Upper lobe of left lung (tissue), 6 donors: ENCODE measurements at regions not wholly inside any gene's neighbourhood (a gene's known extent, or its start where the extent isn't known, plus 50 kb on each side); places are given as distances from the start of the nearest gene placed in this dataset.

Experiments
- ATAC-seq, 2 donors: fragments of 200-7000 bp; cut with Tn5 transposase; one replicate each; pipeline ENCODE4 v1.9.1; 2022; ENCODE audit warnings: mild to moderate bottlenecking in 2 of 2, moderate library complexity in 2 of 2; ENCODE audit not compliant: low FRiP score in 2 of 2
- DNase-seq, 2 donors: peaks; one replicate each; pipeline ENCODE4 v3.0.0-alpha.2; 2019 to 2020
- H3K27ac ChIP-seq, 4 donors: fragments of 200-600 bp; sonication (generic); one replicate each; pipeline ENCODE4 v1.5.1; 2016 to 2019
- H3K27me3 ChIP-seq, 4 donors: fragments of 200-600 bp; sonication (generic); one replicate each; pipeline ENCODE4 v1.5.1; 2017 to 2019
- H3K36me3 ChIP-seq, 4 donors: fragments of 200-600 bp; sonication (generic); one replicate each; pipeline ENCODE4 v1.5.1; 2016 to 2019
- H3K4me1 ChIP-seq, 4 donors: fragments of 200-600 bp; sonication (generic); one replicate each; pipeline ENCODE4 v1.5.1; 2018 to 2019
- H3K4me3 ChIP-seq, 4 donors: fragments of 200-600 bp; sonication (generic); one replicate each; pipeline ENCODE4 v1.5.1; 2017 to 2019; ENCODE audit warnings: mild to moderate bottlenecking in 2 of 4, moderate library complexity in 1 of 4
- H3K9me3 ChIP-seq, 4 donors: fragments of 200-600 bp; sonication (generic); one replicate each; pipeline ENCODE4 v1.5.1; 2018 to 2019
- CTCF ChIP-seq, 6 experiments: fragments of 450-650 bp in 4 of 6; fragments of 200-600 bp in 2 of 6; sonication (generic) in 2 of 6; IDR thresholded peaks; one replicate each; pipeline ENCODE4 v1.5.1; 2016 to 2019; ENCODE audit warnings: antibody characterized with exemption in 6 of 6
- EP300 ChIP-seq, 4 donors: sonication (generic); formaldehyde crosslinking; IDR thresholded peaks; one replicate each; pipeline ENCODE4 v1.5.1; 2017; ENCODE audit warnings: antibody characterized with exemption in 4 of 4, control low read depth in 2 of 4
- POLR2A ChIP-seq, 4 donors: fragments of 450-650 bp; IDR thresholded peaks; one replicate each; pipeline ENCODE4 v1.5.1; 2016 to 2017; ENCODE audit warnings: antibody characterized with exemption in 4 of 4, mild to moderate bottlenecking in 2 of 4
- POLR2AphosphoS5 ChIP-seq, 2 donors: sonication (generic); formaldehyde crosslinking; IDR thresholded peaks; one replicate each; pipeline ENCODE4 v1.5.1; 2017; ENCODE audit warnings: antibody characterized with exemption in 2 of 2
- WGBS, 2 donors: methylation state at CpG; one replicate each; pipeline ENCODE4 v1.1.5; 2017 to 2018; 5-methylcytosine and 5-hydroxymethylcytosine counted together
- donor health status: DM: no; HTN: no; CAD: no; lungs with moderate emphysema.
- donor health status: DM: no; HTN: yes; CAD: no; lungs with severe emphysema.

- Histone ChIP-seq H3K9me3 (no peaks in the 10 kb centered on the region), H3K27me3 (no peaks in the 10 kb centered on the region), H3K27ac (no peak overlapping the region), H3K4me1 (no peaks in the 10 kb centered on the region), H3K36me3 (no peaks in the 10 kb centered on the region), H3K4me3 (no peak overlapping the region)
- WGBS, 2 donors: 61 to 68% methylated on average over 1 of the region's 1 CpG
- DNase-seq: no peak
- ATAC-seq: no peak
- TF ChIP-seq CTCF (IDR thresholded peaks at IDR 0.05): no peak
- no peak for TF ChIP-seq POLR2A (IDR thresholded peaks at IDR 0.05)
- TF ChIP-seq EP300 (IDR thresholded peaks at IDR 0.05): no peak
- TF ChIP-seq POLR2AphosphoS5 (IDR thresholded peaks at IDR 0.05): no peak
Measured at GRCh38 chr7:41385996-41386395, 316.9 kb downstream of the INHBA start.

- Histone ChIP-seq H3K27ac (no peak overlapping the region), H3K27me3 (no peaks in the 10 kb centered on the region), H3K36me3 (no peaks in the 10 kb centered on the region), H3K4me1 (no peaks in the 10 kb centered on the region), H3K9me3 (no peaks in the 10 kb centered on the region), H3K4me3 (no peak overlapping the region)
- DNase-seq (no peak), ATAC-seq (no peak)
- 89 to 95% methylated on average over 12 of the region's 12 CpGs for WGBS, 2 donors
- no peak for TF ChIP-seq POLR2AphosphoS5 (IDR thresholded peaks at IDR 0.05)
- no peak for TF ChIP-seq EP300 (IDR thresholded peaks at IDR 0.05)
Measured at GRCh38 chr7:41384418-41384817, 318.5 kb downstream of the INHBA start.

- H3K27me3 ChIP-seq: no peaks in the 10 kb centered on the region
Measured at GRCh38 chr7:41383596-41383995, 319.3 kb downstream of the INHBA start.

GRCh38 chr7:41378156-41378555 lies 324.7 kb downstream of the INHBA start:
- Histone ChIP-seq H3K9me3 (no peaks in the 10 kb centered on the region), H3K27me3 (no peaks in the 10 kb centered on the region), H3K4me3 (no peak overlapping the region), H3K4me1 (no peaks in the 10 kb centered on the region), H3K27ac (no peak overlapping the region), H3K36me3 (no peaks in the 10 kb centered on the region)
- DNase-seq (no peak), ATAC-seq (no peak)
- 55 to 66% methylated on average over 2 of the region's 2 CpGs for WGBS, 2 donors
- TF ChIP-seq EP300 (IDR thresholded peaks at IDR 0.05) (no peak), POLR2A (IDR thresholded peaks at IDR 0.05) (no peak), POLR2AphosphoS5 (IDR thresholded peaks at IDR 0.05) (no peak), CTCF (IDR thresholded peaks at IDR 0.05) (no peak)

More at GRCh38 chr7:41383596-41383995, 319.3 kb downstream of the INHBA start:
- H3K9me3 ChIP-seq: no peaks in the 10 kb centered on the region
- H3K27ac ChIP-seq: no peak overlapping the region
- no peaks in the 10 kb centered on the region for H3K36me3 ChIP-seq
- TF ChIP-seq CTCF (IDR thresholded peaks at IDR 0.05) (no peak), EP300 (IDR thresholded peaks at IDR 0.05) (no peak), POLR2AphosphoS5 (IDR thresholded peaks at IDR 0.05) (no peak), POLR2A (IDR thresholded peaks at IDR 0.05) (no peak)
- no peak overlapping the region for H3K4me3 ChIP-seq
- ATAC-seq (no peak), DNase-seq (no peak)
- WGBS, 2 donors: 54 to 80% methylated on average over 3 of the region's 3 CpGs
- H3K4me1 ChIP-seq: no peaks in the 10 kb centered on the region

- Histone ChIP-seq H3K36me3 (no peaks in the 10 kb centered on the region), H3K4me1 (no peaks in the 10 kb centered on the region), H3K27me3 (no peaks in the 10 kb centered on the region), H3K9me3 (no peaks in the 10 kb centered on the region), H3K27ac (no peak overlapping the region), H3K4me3 (no peak overlapping the region)
- DNase-seq: no peak
- WGBS, 2 donors: 85 to 87% methylated on average over 1 of the region's 1 CpG
- ATAC-seq: no peak
- TF ChIP-seq POLR2A (IDR thresholded peaks at IDR 0.05) (no peak), CTCF (IDR thresholded peaks at IDR 0.05) (no peak), EP300 (IDR thresholded peaks at IDR 0.05) (no peak)
Measured at GRCh38 chr7:41375582-41375981, 327.3 kb downstream of the INHBA start.
